SK-N-SH (cell line): ENCODE measurements at regions not wholly inside any gene's neighbourhood (a gene's known extent, or its start where the extent isn't known, plus 50 kb on each side); places are given as distances from the start of the nearest gene placed in this dataset.

ENCODE experiments used
- FOSL2 ChIP-seq: IDR thresholded peaks from 2 replicates; pipeline ENCODE4 v1.4.0; 2012; ENCODE audit warnings: low read depth, mild to moderate bottlenecking, moderate library complexity, borderline replicate concordance
- RFX5 ChIP-seq: IDR thresholded peaks from 2 replicates; pipeline ENCODE4 v1.6.1; 2012; ENCODE audit warnings: mild to moderate bottlenecking, improper control_type of control experiment, low read length
- SMC3 ChIP-seq: IDR thresholded peaks from 2 replicates; pipeline ENCODE4 v1.6.1; 2012; ENCODE audit warnings: low read depth, low read length, improper control_type of control experiment
- TF ChIP-seq, protein P1 (sequence below): IDR thresholded peaks from 2 replicates; pipeline ENCODE4 v1.6.1; 2012; ENCODE audit warnings: mild to moderate bottlenecking, low read depth, low read length, moderate library complexity

DNA sequence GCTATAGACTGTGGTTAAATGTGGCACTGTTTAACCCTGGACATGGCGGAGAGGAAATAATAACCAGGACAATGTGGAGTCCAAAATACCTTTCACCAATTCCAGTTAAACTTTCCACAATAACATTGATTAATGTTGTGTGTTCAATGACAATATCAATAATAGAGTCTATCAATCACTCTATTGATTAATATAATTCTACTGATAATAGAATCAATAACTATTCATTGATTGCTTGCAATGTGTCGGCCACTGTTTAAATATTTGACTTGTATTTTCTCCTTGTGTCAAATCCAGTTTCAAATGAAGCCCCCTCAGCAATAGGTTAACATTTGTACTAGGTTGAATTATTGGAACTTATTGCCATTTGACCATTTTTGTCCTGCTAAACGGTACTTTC is 187.0 kb downstream of the PTPN20 start:
- TF ChIP-seq RFX5: no peak
- TF ChIP-seq SMC3: no peak
- no peak for TF ChIP-seq FOSL2
- TF ChIP-seq, protein P1, sequence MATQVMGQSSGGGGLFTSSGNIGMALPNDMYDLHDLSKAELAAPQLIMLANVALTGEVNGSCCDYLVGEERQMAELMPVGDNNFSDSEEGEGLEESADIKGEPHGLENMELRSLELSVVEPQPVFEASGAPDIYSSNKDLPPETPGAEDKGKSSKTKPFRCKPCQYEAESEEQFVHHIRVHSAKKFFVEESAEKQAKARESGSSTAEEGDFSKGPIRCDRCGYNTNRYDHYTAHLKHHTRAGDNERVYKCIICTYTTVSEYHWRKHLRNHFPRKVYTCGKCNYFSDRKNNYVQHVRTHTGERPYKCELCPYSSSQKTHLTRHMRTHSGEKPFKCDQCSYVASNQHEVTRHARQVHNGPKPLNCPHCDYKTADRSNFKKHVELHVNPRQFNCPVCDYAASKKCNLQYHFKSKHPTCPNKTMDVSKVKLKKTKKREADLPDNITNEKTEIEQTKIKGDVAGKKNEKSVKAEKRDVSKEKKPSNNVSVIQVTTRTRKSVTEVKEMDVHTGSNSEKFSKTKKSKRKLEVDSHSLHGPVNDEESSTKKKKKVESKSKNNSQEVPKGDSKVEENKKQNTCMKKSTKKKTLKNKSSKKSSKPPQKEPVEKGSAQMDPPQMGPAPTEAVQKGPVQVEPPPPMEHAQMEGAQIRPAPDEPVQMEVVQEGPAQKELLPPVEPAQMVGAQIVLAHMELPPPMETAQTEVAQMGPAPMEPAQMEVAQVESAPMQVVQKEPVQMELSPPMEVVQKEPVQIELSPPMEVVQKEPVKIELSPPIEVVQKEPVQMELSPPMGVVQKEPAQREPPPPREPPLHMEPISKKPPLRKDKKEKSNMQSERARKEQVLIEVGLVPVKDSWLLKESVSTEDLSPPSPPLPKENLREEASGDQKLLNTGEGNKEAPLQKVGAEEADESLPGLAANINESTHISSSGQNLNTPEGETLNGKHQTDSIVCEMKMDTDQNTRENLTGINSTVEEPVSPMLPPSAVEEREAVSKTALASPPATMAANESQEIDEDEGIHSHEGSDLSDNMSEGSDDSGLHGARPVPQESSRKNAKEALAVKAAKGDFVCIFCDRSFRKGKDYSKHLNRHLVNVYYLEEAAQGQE: no peak
